ENCODE measurements at regions not wholly inside any gene's neighbourhood (a gene's known extent, or its start where the extent isn't known, plus 50 kb on each side); places are given as distances from the start of the nearest gene placed in this dataset.

GRCh38 chr9:118761016-118761790 is 608.0 kb downstream of the BRINP1 start:
- no peak overlapping the region for H3K27ac ChIP-seq (ENCODE audit: low read length)
- no peak overlapping the region for H3K4me3 ChIP-seq (ENCODE audit: low read depth in 1 of 2, low read length in 2 of 2)
- H3K4me1 ChIP-seq (ENCODE audit: control insufficient read depth in 1 of 2, insufficient read depth in 2 of 2, low read length in 2 of 2): no peaks in the 10 kb centered on the region
- H3K27me3 ChIP-seq (ENCODE audit: low read depth, low read length): no peaks in the 10 kb centered on the region
- H3K9me3 ChIP-seq (ENCODE audit: control insufficient read depth in 1 of 2, low read length in 2 of 2): peaks cover 2 to 4% of the 10 kb centered on the region in 2 donors
- no peaks in the 10 kb centered on the region for H3K36me3 ChIP-seq (ENCODE audit: control insufficient read depth in 1 of 2, insufficient read depth in 2 of 2, low read length in 2 of 2)

GRCh38 chr9:118767571-118767970 is 601.7 kb downstream of the BRINP1 start:
- Histone ChIP-seq H3K36me3 (ENCODE audit: control insufficient read depth in 1 of 2, insufficient read depth in 2 of 2, low read length in 2 of 2) (no peaks in the 10 kb centered on the region), H3K9me3 (ENCODE audit: control insufficient read depth in 1 of 2, low read length in 2 of 2) (no peaks in the 10 kb centered on the region), H3K4me3 (ENCODE audit: low read depth in 1 of 2, low read length in 2 of 2) (no peak overlapping the region), H3K4me1 (ENCODE audit: control insufficient read depth in 1 of 2, insufficient read depth in 2 of 2, low read length in 2 of 2) (no peaks in the 10 kb centered on the region), H3K27ac (ENCODE audit: low read length) (no peak overlapping the region), H3K27me3 (ENCODE audit: low read depth, low read length) (no peaks in the 10 kb centered on the region)

GRCh38 chr9:118782790-118783463 is 586.3 kb downstream of the BRINP1 start:
- Histone ChIP-seq H3K36me3 (ENCODE audit: control insufficient read depth in 1 of 2, insufficient read depth in 2 of 2, low read length in 2 of 2) (no peaks in the 10 kb centered on the region), H3K9me3 (ENCODE audit: control insufficient read depth in 1 of 2, low read length in 2 of 2) (no peaks in the 10 kb centered on the region), H3K27me3 (ENCODE audit: low read depth, low read length) (no peaks in the 10 kb centered on the region), H3K4me3 (ENCODE audit: low read depth in 1 of 2, low read length in 2 of 2) (no peak overlapping the region), H3K4me1 (ENCODE audit: control insufficient read depth in 1 of 2, insufficient read depth in 2 of 2, low read length in 2 of 2) (no peaks in the 10 kb centered on the region), H3K27ac (ENCODE audit: low read length) (no peak overlapping the region)

GRCh38 chr9:118784033-118784432 is 585.2 kb downstream of the BRINP1 start:
- Histone ChIP-seq H3K27me3 (ENCODE audit: low read depth, low read length) (no peaks in the 10 kb centered on the region), H3K4me3 (ENCODE audit: low read depth in 1 of 2, low read length in 2 of 2) (no peak overlapping the region), H3K9me3 (ENCODE audit: control insufficient read depth in 1 of 2, low read length in 2 of 2) (no peaks in the 10 kb centered on the region), H3K36me3 (ENCODE audit: control insufficient read depth in 1 of 2, insufficient read depth in 2 of 2, low read length in 2 of 2) (no peaks in the 10 kb centered on the region), H3K27ac (ENCODE audit: low read length) (no peak overlapping the region), H3K4me1 (ENCODE audit: control insufficient read depth in 1 of 2, insufficient read depth in 2 of 2, low read length in 2 of 2) (no peaks in the 10 kb centered on the region)

GRCh38 chr9:118785456-118785855 is 583.8 kb downstream of the BRINP1 start:
- Histone ChIP-seq H3K36me3 (ENCODE audit: control insufficient read depth in 1 of 2, insufficient read depth in 2 of 2, low read length in 2 of 2) (no peaks in the 10 kb centered on the region), H3K4me1 (ENCODE audit: control insufficient read depth in 1 of 2, insufficient read depth in 2 of 2, low read length in 2 of 2) (no peaks in the 10 kb centered on the region), H3K9me3 (ENCODE audit: control insufficient read depth in 1 of 2, low read length in 2 of 2) (no peaks in the 10 kb centered on the region), H3K27ac (ENCODE audit: low read length) (no peak overlapping the region), H3K4me3 (ENCODE audit: low read depth in 1 of 2, low read length in 2 of 2) (no peak overlapping the region), H3K27me3 (ENCODE audit: low read depth, low read length) (no peaks in the 10 kb centered on the region)

GRCh38 chr9:118786877-118787276 is 582.4 kb downstream of the BRINP1 start:
- no peaks in the 10 kb centered on the region for H3K9me3 ChIP-seq (ENCODE audit: control insufficient read depth in 1 of 2, low read length in 2 of 2)
- no peak overlapping the region for H3K4me3 ChIP-seq (ENCODE audit: low read depth in 1 of 2, low read length in 2 of 2)
- H3K4me1 ChIP-seq (ENCODE audit: control insufficient read depth in 1 of 2, insufficient read depth in 2 of 2, low read length in 2 of 2): no peaks in the 10 kb centered on the region
- H3K27me3 ChIP-seq (ENCODE audit: low read depth, low read length): no peaks in the 10 kb centered on the region
- H3K27ac ChIP-seq (ENCODE audit: low read length): no peak overlapping the region
- no peaks in the 10 kb centered on the region for H3K36me3 ChIP-seq (ENCODE audit: control insufficient read depth in 1 of 2, insufficient read depth in 2 of 2, low read length in 2 of 2)

GRCh38 chr9:118809160-118809625 is 560.0 kb downstream of the BRINP1 start:
- Histone ChIP-seq H3K4me3 (ENCODE audit: low read depth in 1 of 2, low read length in 2 of 2) (no peak overlapping the region), H3K4me1 (ENCODE audit: control insufficient read depth in 1 of 2, insufficient read depth in 2 of 2, low read length in 2 of 2) (no peaks in the 10 kb centered on the region), H3K27ac (ENCODE audit: low read length) (no peak overlapping the region), H3K36me3 (ENCODE audit: control insufficient read depth in 1 of 2, insufficient read depth in 2 of 2, low read length in 2 of 2) (no peaks in the 10 kb centered on the region), H3K27me3 (ENCODE audit: low read depth, low read length) (no peaks in the 10 kb centered on the region), H3K9me3 (ENCODE audit: control insufficient read depth in 1 of 2, low read length in 2 of 2) (no peaks in the 10 kb centered on the region)

- no peaks in the 10 kb centered on the region for H3K27me3 ChIP-seq (ENCODE audit: low read depth, low read length)
These were observed 539.9 kb downstream of the BRINP1 start for GRCh38 chr9:118829334-118829733.

GRCh38 chr9:118832371-118832770 is 536.9 kb downstream of the BRINP1 start:
- no peaks in the 10 kb centered on the region for H3K36me3 ChIP-seq (ENCODE audit: control insufficient read depth in 1 of 2, insufficient read depth in 2 of 2, low read length in 2 of 2)
- no peaks in the 10 kb centered on the region for H3K27me3 ChIP-seq (ENCODE audit: low read depth, low read length)
- no peak overlapping the region for H3K27ac ChIP-seq (ENCODE audit: low read length)
- H3K4me3 ChIP-seq (ENCODE audit: low read depth in 1 of 2, low read length in 2 of 2): no peak overlapping the region
- no peaks in the 10 kb centered on the region for H3K9me3 ChIP-seq (ENCODE audit: control insufficient read depth in 1 of 2, low read length in 2 of 2)
- no peaks in the 10 kb centered on the region for H3K4me1 ChIP-seq (ENCODE audit: control insufficient read depth in 1 of 2, insufficient read depth in 2 of 2, low read length in 2 of 2)

More at GRCh38 chr9:118829334-118829733, 539.9 kb downstream of the BRINP1 start:
- no peak overlapping the region for H3K4me3 ChIP-seq (ENCODE audit: low read depth in 1 of 2, low read length in 2 of 2)
- no peaks in the 10 kb centered on the region for H3K9me3 ChIP-seq (ENCODE audit: control insufficient read depth in 1 of 2, low read length in 2 of 2)
- H3K36me3 ChIP-seq (ENCODE audit: control insufficient read depth in 1 of 2, insufficient read depth in 2 of 2, low read length in 2 of 2): no peaks in the 10 kb centered on the region
- H3K4me1 ChIP-seq (ENCODE audit: control insufficient read depth in 1 of 2, insufficient read depth in 2 of 2, low read length in 2 of 2): no peaks in the 10 kb centered on the region
- H3K27ac ChIP-seq (ENCODE audit: low read length): no peak overlapping the region

GRCh38 chr9:118836891-118837290 is 532.3 kb downstream of the BRINP1 start:
- Histone ChIP-seq H3K27me3 (ENCODE audit: low read depth, low read length) (no peaks in the 10 kb centered on the region), H3K4me3 (ENCODE audit: low read depth in 1 of 2, low read length in 2 of 2) (no peak overlapping the region), H3K27ac (ENCODE audit: low read length) (no peak overlapping the region), H3K9me3 (ENCODE audit: control insufficient read depth in 1 of 2, low read length in 2 of 2) (no peaks in the 10 kb centered on the region), H3K4me1 (ENCODE audit: control insufficient read depth in 1 of 2, insufficient read depth in 2 of 2, low read length in 2 of 2) (no peaks in the 10 kb centered on the region), H3K36me3 (ENCODE audit: control insufficient read depth in 1 of 2, insufficient read depth in 2 of 2, low read length in 2 of 2) (no peaks in the 10 kb centered on the region)

- no peaks in the 10 kb centered on the region for H3K9me3 ChIP-seq (ENCODE audit: control insufficient read depth in 1 of 2, low read length in 2 of 2)
- no peaks in the 10 kb centered on the region for H3K36me3 ChIP-seq (ENCODE audit: control insufficient read depth in 1 of 2, insufficient read depth in 2 of 2, low read length in 2 of 2)
- no peaks in the 10 kb centered on the region for H3K4me1 ChIP-seq (ENCODE audit: control insufficient read depth in 1 of 2, insufficient read depth in 2 of 2, low read length in 2 of 2)
- no peak overlapping the region for H3K27ac ChIP-seq (ENCODE audit: low read length)
- no peaks in the 10 kb centered on the region for H3K27me3 ChIP-seq (ENCODE audit: low read depth, low read length)
- H3K4me3 ChIP-seq (ENCODE audit: low read depth in 1 of 2, low read length in 2 of 2): no peak overlapping the region
These were observed 497.7 kb downstream of the BRINP1 start for GRCh38 chr9:118871531-118871930.

Measured in muscle layer of duodenum (tissue), 2 donors.